Neural crest cell (in vitro differentiated cells): ENCODE measurements at regions not wholly inside any gene's neighbourhood (a gene's known extent, or its start where the extent isn't known, plus 50 kb on each side); places are given as distances from the start of the nearest gene placed in this dataset.
"Not testable (repeated sequence)": the region's sequence is repeated elsewhere in the genome, so short reads cannot be mapped to it uniquely, and the experiment has no call there.

Source experiments
- DNase-seq: peaks from one replicate; pipeline ENCODE4 v3.0.0; 2021; ENCODE audit warnings: low read depth, mixed read lengths, low spot score
- H3K27ac Mint-ChIP-seq: one replicate; pipeline ENCODE4 v1.8.0; 2021; ENCODE audit warnings: mild to moderate bottlenecking, mixed read lengths; ENCODE audit not compliant: unreplicated experiment
- H3K27me3 Mint-ChIP-seq: 2 replicates; pipeline ENCODE4 v1.8.0; 2021; ENCODE audit warnings: low read depth, mild to moderate bottlenecking, mixed read lengths
- H3K36me3 Mint-ChIP-seq: 2 replicates; pipeline ENCODE4 v1.8.0; 2021; ENCODE audit warnings: low read depth, mild to moderate bottlenecking, mixed read lengths
- H3K4me1 Mint-ChIP-seq: 2 replicates; pipeline ENCODE4 v1.8.0; 2021; ENCODE audit warnings: mixed read lengths
- H3K4me3 Mint-ChIP-seq: one replicate; pipeline ENCODE4 v1.8.0; 2021; ENCODE audit warnings: mild to moderate bottlenecking, mixed read lengths
- H3K9me3 Mint-ChIP-seq: 2 replicates; pipeline ENCODE4 v1.8.0; 2021; ENCODE audit warnings: mixed read lengths
- TF ChIP-seq, protein P1 (sequence below): fragments of 200-600 bp; sonication (generic); conservative IDR thresholded peaks from 2 replicates; pipeline ENCODE4 v1.5.0; 2021; ENCODE audit warnings: antibody characterized with exemption, mild to moderate bottlenecking

DNA sequence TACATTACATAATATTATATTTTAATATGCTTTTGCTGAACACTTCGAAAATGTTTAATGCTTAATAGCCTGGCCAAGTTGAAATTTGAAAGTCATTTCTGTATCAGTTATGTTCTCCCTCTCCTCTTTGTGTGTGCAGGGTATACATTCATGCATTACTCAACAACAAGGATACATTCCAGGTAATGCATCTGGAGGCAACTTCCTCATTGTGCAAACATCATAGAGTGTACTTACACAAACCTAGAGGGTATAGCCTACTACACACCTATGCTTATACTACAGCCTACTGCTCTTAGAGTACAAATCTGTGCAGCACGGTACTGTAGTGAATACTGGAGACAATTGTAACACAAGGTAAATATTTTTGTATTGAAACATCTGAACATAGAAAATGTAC, 407.3 kb downstream of the MRPL39 start:
- Mint-ChIP-seq H3K4me1 (no peaks in the 10 kb centered on the region), H3K36me3 (no peaks in the 10 kb centered on the region), H3K27ac (no peak overlapping the region), H3K27me3 (no peaks in the 10 kb centered on the region), H3K9me3 (peaks cover 10% of the 10 kb centered on the region), H3K4me3 (no peak overlapping the region)
- TF ChIP-seq, protein P1, sequence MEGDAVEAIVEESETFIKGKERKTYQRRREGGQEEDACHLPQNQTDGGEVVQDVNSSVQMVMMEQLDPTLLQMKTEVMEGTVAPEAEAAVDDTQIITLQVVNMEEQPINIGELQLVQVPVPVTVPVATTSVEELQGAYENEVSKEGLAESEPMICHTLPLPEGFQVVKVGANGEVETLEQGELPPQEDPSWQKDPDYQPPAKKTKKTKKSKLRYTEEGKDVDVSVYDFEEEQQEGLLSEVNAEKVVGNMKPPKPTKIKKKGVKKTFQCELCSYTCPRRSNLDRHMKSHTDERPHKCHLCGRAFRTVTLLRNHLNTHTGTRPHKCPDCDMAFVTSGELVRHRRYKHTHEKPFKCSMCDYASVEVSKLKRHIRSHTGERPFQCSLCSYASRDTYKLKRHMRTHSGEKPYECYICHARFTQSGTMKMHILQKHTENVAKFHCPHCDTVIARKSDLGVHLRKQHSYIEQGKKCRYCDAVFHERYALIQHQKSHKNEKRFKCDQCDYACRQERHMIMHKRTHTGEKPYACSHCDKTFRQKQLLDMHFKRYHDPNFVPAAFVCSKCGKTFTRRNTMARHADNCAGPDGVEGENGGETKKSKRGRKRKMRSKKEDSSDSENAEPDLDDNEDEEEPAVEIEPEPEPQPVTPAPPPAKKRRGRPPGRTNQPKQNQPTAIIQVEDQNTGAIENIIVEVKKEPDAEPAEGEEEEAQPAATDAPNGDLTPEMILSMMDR = no peak
- DNase-seq = no peak

DNA sequence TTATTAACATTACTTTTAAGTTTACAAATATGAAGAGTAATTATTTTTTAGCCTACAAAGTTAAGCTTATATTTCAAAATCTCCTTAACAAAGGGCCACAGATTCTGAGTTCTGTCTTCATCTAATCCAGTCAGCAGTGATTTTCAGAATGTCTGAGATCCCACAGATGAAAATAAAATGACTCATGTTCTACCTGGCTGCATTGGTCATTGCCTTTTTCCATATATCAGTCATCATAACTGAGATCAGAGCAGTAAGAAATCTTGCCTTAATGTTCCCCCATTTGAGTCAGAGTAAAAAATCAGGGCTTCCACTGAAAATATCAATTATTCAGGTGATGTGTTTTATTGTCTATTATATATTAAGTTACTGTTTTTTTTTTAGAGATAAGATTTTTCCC, 416.1 kb downstream of the MRPL39 start:
- Mint-ChIP-seq H3K9me3 (peaks cover 4% of the 10 kb centered on the region), H3K4me3 (no peak overlapping the region), H3K4me1 (no peaks in the 10 kb centered on the region), H3K27ac (no peak overlapping the region), H3K27me3 (no peaks in the 10 kb centered on the region), H3K36me3 (no peaks in the 10 kb centered on the region)
- no peak for DNase-seq
- TF ChIP-seq, protein P1 = no peak

DNA sequence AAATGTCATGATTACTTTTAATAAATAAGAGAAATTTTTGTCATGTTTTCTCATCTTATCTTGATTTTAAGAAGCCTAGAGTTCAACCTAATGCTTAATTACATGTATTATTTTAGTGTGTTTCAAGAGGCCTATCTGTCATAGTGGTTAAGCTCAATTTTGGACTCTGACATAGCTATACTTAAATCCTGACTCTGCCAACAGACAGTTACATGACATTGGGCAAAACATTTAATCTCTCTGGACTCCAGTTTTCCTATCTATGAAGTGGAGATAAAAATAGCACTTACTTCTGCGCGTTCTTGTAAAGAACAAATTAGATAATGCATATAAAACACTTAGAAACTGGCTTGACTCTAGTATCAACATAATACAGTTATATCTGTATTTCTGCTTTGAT, 417.8 kb downstream of the MRPL39 start:
- Mint-ChIP-seq H3K9me3 (peaks cover 7% of the 10 kb centered on the region), H3K27ac (no peak overlapping the region), H3K27me3 (no peaks in the 10 kb centered on the region), H3K4me1 (no peaks in the 10 kb centered on the region), H3K4me3 (no peak overlapping the region), H3K36me3 (no peaks in the 10 kb centered on the region)
- DNase-seq = no peak
- TF ChIP-seq, protein P1 = no peak

DNA sequence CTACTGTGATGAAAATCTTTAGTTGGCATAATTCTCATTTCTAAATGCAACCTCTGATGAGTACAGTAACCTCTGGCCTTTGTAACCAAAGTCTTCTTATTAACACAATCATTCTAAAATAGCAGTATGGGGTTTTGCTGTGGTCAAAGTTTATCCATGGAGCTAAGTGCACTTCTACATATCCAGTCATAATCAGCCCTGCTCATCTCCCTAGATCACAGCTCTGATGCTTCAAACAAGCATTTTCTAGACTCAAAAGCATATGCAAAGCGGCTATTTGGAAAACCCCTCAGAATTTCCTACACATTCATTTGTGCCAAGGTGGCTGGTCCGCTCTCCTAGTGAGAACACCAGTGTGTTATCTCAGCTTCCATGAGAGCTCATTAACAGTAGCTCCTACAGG, 418.6 kb downstream of the MRPL39 start:
- Mint-ChIP-seq H3K36me3 (no peaks in the 10 kb centered on the region), H3K9me3 (peaks cover 8% of the 10 kb centered on the region), H3K4me1 (no peaks in the 10 kb centered on the region), H3K27me3 (no peaks in the 10 kb centered on the region), H3K27ac (no peak overlapping the region), H3K4me3 (no peak overlapping the region)
- no peak for DNase-seq
- TF ChIP-seq, protein P1 = no peak

DNA sequence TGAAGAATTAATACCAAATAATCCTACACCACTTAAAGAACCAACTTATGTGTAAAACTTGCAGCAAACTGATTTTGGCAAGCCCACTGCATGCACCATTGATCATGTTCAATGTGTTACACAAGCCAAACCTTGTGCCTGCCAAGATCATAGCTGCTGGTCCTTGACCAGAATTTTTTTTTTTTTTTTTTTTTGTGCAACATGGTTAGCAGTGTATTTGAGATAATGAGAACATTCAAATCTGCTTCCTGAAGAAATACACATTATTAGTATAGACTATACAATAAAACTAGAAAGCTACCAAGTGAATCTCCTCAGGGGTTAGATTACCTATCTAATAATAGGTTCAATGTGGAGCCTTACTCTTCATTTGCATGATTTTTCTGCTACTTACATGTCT, 421.0 kb downstream of the MRPL39 start:
- no peaks in the 10 kb centered on the region for H3K4me1 Mint-ChIP-seq
- no peak overlapping the region for H3K4me3 Mint-ChIP-seq
- no peak overlapping the region for H3K27ac Mint-ChIP-seq
- no peaks in the 10 kb centered on the region for H3K36me3 Mint-ChIP-seq
- no peak for DNase-seq
- TF ChIP-seq, protein P1 = no peak
- H3K27me3 Mint-ChIP-seq = no peaks in the 10 kb centered on the region
- H3K9me3 Mint-ChIP-seq = peaks cover 8% of the 10 kb centered on the region

DNA sequence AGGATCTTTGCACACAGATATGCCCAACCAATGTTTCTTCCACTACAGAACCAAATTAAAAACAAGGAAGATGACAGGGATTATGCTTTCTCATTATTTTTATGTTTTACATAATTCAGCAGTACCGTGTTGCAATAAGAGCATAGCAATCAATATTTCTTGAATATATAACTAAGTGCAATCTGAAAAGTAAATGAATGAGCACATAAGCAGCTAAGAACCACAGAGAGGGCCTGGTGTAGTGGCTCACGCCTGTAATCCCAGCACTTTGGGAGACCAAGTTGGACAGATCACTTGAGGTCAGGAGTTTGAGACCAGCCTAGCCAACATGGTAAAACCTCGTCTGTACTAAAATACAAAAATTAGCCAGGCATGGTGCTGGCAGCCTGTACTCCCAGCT, 423.7 kb downstream of the MRPL39 start:
- H3K4me3 Mint-ChIP-seq = no peak overlapping the region
- no peaks in the 10 kb centered on the region for H3K27me3 Mint-ChIP-seq
- H3K4me1 Mint-ChIP-seq = no peaks in the 10 kb centered on the region
- no peaks in the 10 kb centered on the region for H3K36me3 Mint-ChIP-seq
- H3K27ac Mint-ChIP-seq = no peak overlapping the region
- peaks cover 6% of the 10 kb centered on the region for H3K9me3 Mint-ChIP-seq
- no peak for DNase-seq
- TF ChIP-seq, protein P1 = no peak

GRCh38 chr21:25181690-25182089, 425.6 kb downstream of the MRPL39 start:
- not testable (repeated sequence) for H3K4me1 Mint-ChIP-seq, H3K27me3 Mint-ChIP-seq, H3K27ac Mint-ChIP-seq, H3K4me3 Mint-ChIP-seq, DNase-seq, H3K9me3 Mint-ChIP-seq, H3K36me3 Mint-ChIP-seq
